ENCODE measurements at regions not wholly inside any gene's neighbourhood (a gene's known extent, or its start where the extent isn't known, plus 50 kb on each side); places are given as distances from the start of the nearest gene placed in this dataset.
A peak's percentile ranks its signal among the peaks of the same experiment; 100 is the strongest.
"Not testable (repeated sequence)": the region's sequence is repeated elsewhere in the genome, so short reads cannot be mapped to it uniquely, and the experiment has no call there.

GRCh38 chr4:171279131-171279530 is 534.1 kb upstream of the GALNTL6 start:
- no peak for DNase-seq (ENCODE audit: low read depth)

GRCh38 chr4:171266671-171267070 is 546.5 kb upstream of the GALNTL6 start:
- in situ Hi-C loops (cut with HindIII; ENCODE audit: low pct_unique_long_range_greater_than_20kb, low sequenced_read_pairs): no loop called here
- DNase-seq (ENCODE audit: low read depth): no peak

More at GRCh38 chr4:171279131-171279530, 534.1 kb upstream of the GALNTL6 start:
- in situ Hi-C loops (cut with HindIII; ENCODE audit: low pct_unique_long_range_greater_than_20kb, low sequenced_read_pairs): no loop called here

GRCh38 chr4:171265190-171265818 is 547.9 kb upstream of the GALNTL6 start:
- no peak for DNase-seq (ENCODE audit: low read depth)
- in situ Hi-C loops (cut with HindIII; ENCODE audit: low pct_unique_long_range_greater_than_20kb, low sequenced_read_pairs): no loop called here

- DNase-seq (ENCODE audit: low read depth): no peak
- in situ Hi-C loops (cut with HindIII; ENCODE audit: low pct_unique_long_range_greater_than_20kb, low sequenced_read_pairs): no loop called here
Observed at GRCh38 chr4:171256223-171256622, 557.0 kb upstream of the GALNTL6 start.

- in situ Hi-C loops (cut with HindIII; ENCODE audit: low pct_unique_long_range_greater_than_20kb, low sequenced_read_pairs): no loop called here
- DNase-seq (ENCODE audit: low read depth): no peak
Observed at GRCh38 chr4:171246948-171247347, 566.3 kb upstream of the GALNTL6 start.

- DNase-seq (ENCODE audit: low read depth): no peak
- in situ Hi-C loops (cut with HindIII; ENCODE audit: low pct_unique_long_range_greater_than_20kb, low sequenced_read_pairs): no loop called here
Observed at GRCh38 chr4:171242831-171243230, 570.4 kb upstream of the GALNTL6 start.

- DNase-seq (ENCODE audit: low read depth): no peak
- in situ Hi-C loops (cut with HindIII; ENCODE audit: low pct_unique_long_range_greater_than_20kb, low sequenced_read_pairs): no loop called here
Observed at GRCh38 chr4:171239196-171239595, 574.0 kb upstream of the GALNTL6 start.

- in situ Hi-C loops (cut with HindIII; ENCODE audit: low pct_unique_long_range_greater_than_20kb, low sequenced_read_pairs): no loop called here
- DNase-seq (ENCODE audit: low read depth): no peak
Observed at GRCh38 chr4:171235521-171235920, 577.7 kb upstream of the GALNTL6 start.

GRCh38 chr4:171229354-171229753 is 583.9 kb upstream of the GALNTL6 start:
- in situ Hi-C loops (cut with HindIII; ENCODE audit: low pct_unique_long_range_greater_than_20kb, low sequenced_read_pairs); DNase-seq (ENCODE audit: low read depth): not testable (repeated sequence)

GRCh38 chr4:171221181-171221580 is 592.0 kb upstream of the GALNTL6 start:
- no peak for DNase-seq (ENCODE audit: low read depth)
- in situ Hi-C loops (cut with HindIII; ENCODE audit: low pct_unique_long_range_greater_than_20kb, low sequenced_read_pairs): no loop called here

GRCh38 chr4:171203425-171203824 is 609.8 kb upstream of the GALNTL6 start:
- in situ Hi-C loops (cut with HindIII; ENCODE audit: low pct_unique_long_range_greater_than_20kb, low sequenced_read_pairs): no loop called here
- peak; percentile 57 for DNase-seq (ENCODE audit: low read depth)

- no peak for DNase-seq (ENCODE audit: low read depth)
- in situ Hi-C loops (cut with HindIII; ENCODE audit: low pct_unique_long_range_greater_than_20kb, low sequenced_read_pairs): no loop called here
Observed at GRCh38 chr4:171202908-171203307, 610.3 kb upstream of the GALNTL6 start.

- DNase-seq (ENCODE audit: low read depth): no peak
- in situ Hi-C loops (cut with HindIII; ENCODE audit: low pct_unique_long_range_greater_than_20kb, low sequenced_read_pairs): no loop called here
Observed at GRCh38 chr4:171186700-171187099, 626.5 kb upstream of the GALNTL6 start.

GRCh38 chr4:171181090-171181489 is 632.1 kb upstream of the GALNTL6 start:
- DNase-seq (ENCODE audit: low read depth): no peak
- in situ Hi-C loops (cut with HindIII; ENCODE audit: low pct_unique_long_range_greater_than_20kb, low sequenced_read_pairs): no loop called here

- DNase-seq (ENCODE audit: low read depth): no peak
- in situ Hi-C loops (cut with HindIII; ENCODE audit: low pct_unique_long_range_greater_than_20kb, low sequenced_read_pairs): no loop called here
Observed at GRCh38 chr4:171170671-171171070, 642.5 kb upstream of the GALNTL6 start.

GRCh38 chr4:171169396-171169795 is 643.8 kb upstream of the GALNTL6 start:
- in situ Hi-C loops (cut with HindIII; ENCODE audit: low pct_unique_long_range_greater_than_20kb, low sequenced_read_pairs): no loop called here
- no peak for DNase-seq (ENCODE audit: low read depth)

- DNase-seq (ENCODE audit: low read depth): no peak
- in situ Hi-C loops (cut with HindIII; ENCODE audit: low pct_unique_long_range_greater_than_20kb, low sequenced_read_pairs): no loop called here
Observed at GRCh38 chr4:171162478-171162877, 650.7 kb upstream of the GALNTL6 start.

GRCh38 chr4:171157462-171158082 is 655.6 kb upstream of the GALNTL6 start:
- DNase-seq (ENCODE audit: low read depth): no peak
- in situ Hi-C loops (cut with HindIII; ENCODE audit: low pct_unique_long_range_greater_than_20kb, low sequenced_read_pairs): no loop called here

- in situ Hi-C loops (cut with HindIII; ENCODE audit: low pct_unique_long_range_greater_than_20kb, low sequenced_read_pairs): no loop called here
- DNase-seq (ENCODE audit: low read depth): no peak
Observed at GRCh38 chr4:171142639-171143038, 670.6 kb upstream of the GALNTL6 start.

GRCh38 chr4:171142045-171142444 is 671.2 kb upstream of the GALNTL6 start:
- no peak for DNase-seq (ENCODE audit: low read depth)
- in situ Hi-C loops (cut with HindIII; ENCODE audit: low pct_unique_long_range_greater_than_20kb, low sequenced_read_pairs): no loop called here

Measured in Caki2 (cell line).